Neural cell (in vitro differentiated cells): ENCODE measurements at regions not wholly inside any gene's neighbourhood (a gene's known extent, or its start where the extent isn't known, plus 50 kb on each side); places are given as distances from the start of the nearest gene placed in this dataset.

ENCODE experiments used
- CTCF ChIP-seq: fragments of 450-650 bp; IDR thresholded peaks from 2 replicates; pipeline ENCODE4 v1.5.1; 2014; ENCODE audit warnings: antibody characterized with exemption, mild to moderate bottlenecking, moderate library complexity; ENCODE audit not compliant: poor library complexity, severe bottlenecking
- EZH2 ChIP-seq: fragments of 200-600, 300-800 bp; shearing (Covaris generic), sonication (generic); IDR thresholded peaks from 2 replicates; pipeline ENCODE4 v1.6.1; 2014; ENCODE audit warnings: antibody characterized with exemption, low read length, borderline replicate concordance, mild to moderate bottlenecking; ENCODE audit not compliant: insufficient read depth, poor library complexity, severe bottlenecking
- POLR2AphosphoS5 ChIP-seq: IDR thresholded peaks from 2 replicates; pipeline ENCODE4 v1.6.1; 2012
- RAD21 ChIP-seq: fragments of 450-650 bp; conservative IDR thresholded peaks from 2 replicates; pipeline ENCODE4 v1.6.1; 2014; ENCODE audit warnings: antibody characterized with exemption, mild to moderate bottlenecking, moderate library complexity

- TF ChIP-seq POLR2AphosphoS5 (no peak), CTCF (no peak), RAD21 (no peak), EZH2 (no peak)
These were observed 61.6 kb downstream of the C9orf152 start for GRCh38 chr9:110146373-110146772.
